ENCODE measurements at regions not wholly inside any gene's neighbourhood (a gene's known extent, or its start where the extent isn't known, plus 50 kb on each side); places are given as distances from the start of the nearest gene placed in this dataset.
"Not testable (repeated sequence)": the region's sequence is repeated elsewhere in the genome, so short reads cannot be mapped to it uniquely, and the experiment has no call there.

DNA sequence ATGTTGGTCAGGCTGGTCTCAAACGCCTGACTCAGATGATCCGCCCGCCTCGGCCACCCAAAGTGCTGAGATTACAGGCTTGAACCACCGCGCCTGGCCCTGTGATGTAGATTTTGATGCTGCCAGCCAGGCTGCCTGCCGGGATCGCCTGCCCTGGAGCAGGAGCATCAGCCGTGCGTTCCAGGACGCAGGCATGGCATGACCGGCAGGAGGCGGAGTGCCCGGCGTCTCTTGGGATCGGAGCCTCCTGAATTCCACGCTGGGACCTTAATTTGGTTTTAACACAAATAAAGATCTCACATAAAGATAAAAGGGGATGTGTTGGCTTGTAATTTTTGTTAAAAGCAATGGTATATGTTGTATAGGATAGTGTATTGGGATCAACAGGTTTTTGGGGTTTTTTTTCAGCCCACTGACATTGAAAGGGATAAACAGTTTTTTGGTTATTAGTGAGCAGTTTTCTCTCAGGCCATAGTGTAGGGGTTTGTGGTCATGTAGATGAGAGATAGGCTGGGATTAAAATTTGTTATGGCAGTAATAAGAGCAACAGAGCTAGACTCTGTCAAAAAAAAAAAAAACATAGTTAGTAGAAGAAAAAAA lies 1406.4 kb downstream of the UQCRFS1 start:
- DNase-seq (ENCODE audit: insufficient read length, low spot score) (no peak), FAIRE-seq (no peak)
- TF ChIP-seq SPI1 (IDR thresholded peaks at IDR 0.05; ENCODE audit: low read depth, low read length) (no peak), PAX5 (IDR thresholded peaks at IDR 0.05; ENCODE audit: insufficient read depth, low read length, severe bottlenecking) (no peak), TAF1 (IDR thresholded peaks at IDR 0.05; ENCODE audit: low read depth, low read length) (no peak), POLR2A (IDR thresholded peaks at IDR 0.05; ENCODE audit: low read depth, low read length) (no peak), POLR2AphosphoS5 (IDR thresholded peaks at IDR 0.05; ENCODE audit: low read depth, low read length) (no peak), POU2F2 (IDR thresholded peaks at IDR 0.05; ENCODE audit: low read depth, low read length) (no peak)

GRCh38 chr19:27805848-27806247 lies 1407.1 kb downstream of the UQCRFS1 start:
- DNase-seq (ENCODE audit: insufficient read length, low spot score) (no peak), FAIRE-seq (no peak)
- TF ChIP-seq POLR2A (IDR thresholded peaks at IDR 0.05; ENCODE audit: low read depth, low read length) (no peak), SPI1 (IDR thresholded peaks at IDR 0.05; ENCODE audit: low read depth, low read length) (no peak), POU2F2 (IDR thresholded peaks at IDR 0.05; ENCODE audit: low read depth, low read length) (no peak), POLR2AphosphoS5 (IDR thresholded peaks at IDR 0.05; ENCODE audit: low read depth, low read length) (no peak)

GRCh38 chr19:27802293-27802692 lies 1410.7 kb downstream of the UQCRFS1 start:
- DNase-seq (ENCODE audit: insufficient read length, low spot score); FAIRE-seq: not testable (repeated sequence)

GRCh38 chr19:27796540-27796939 lies 1416.4 kb downstream of the UQCRFS1 start:
- DNase-seq (ENCODE audit: insufficient read length, low spot score): no peak
- no peak for FAIRE-seq
- TF ChIP-seq TAF1 (IDR thresholded peaks at IDR 0.05; ENCODE audit: low read depth, low read length) (no peak), PAX5 (IDR thresholded peaks at IDR 0.05; ENCODE audit: insufficient read depth, low read length, severe bottlenecking) (no peak), POLR2A (IDR thresholded peaks at IDR 0.05; ENCODE audit: low read depth, low read length) (no peak), SPI1 (IDR thresholded peaks at IDR 0.05; ENCODE audit: low read depth, low read length) (no peak), POLR2AphosphoS5 (IDR thresholded peaks at IDR 0.05; ENCODE audit: low read depth, low read length) (no peak), POU2F2 (IDR thresholded peaks at IDR 0.05; ENCODE audit: low read depth, low read length) (no peak)

- FAIRE-seq: no peak
These were observed 1416.9 kb downstream of the UQCRFS1 start for GRCh38 chr19:27796073-27796472.

GRCh38 chr19:27795369-27795768 lies 1417.6 kb downstream of the UQCRFS1 start:
- no peak for FAIRE-seq
- TF ChIP-seq PAX5 (IDR thresholded peaks at IDR 0.05; ENCODE audit: insufficient read depth, low read length, severe bottlenecking) (no peak), TAF1 (IDR thresholded peaks at IDR 0.05; ENCODE audit: low read depth, low read length) (no peak), POU2F2 (IDR thresholded peaks at IDR 0.05; ENCODE audit: low read depth, low read length) (no peak), POLR2AphosphoS5 (IDR thresholded peaks at IDR 0.05; ENCODE audit: low read depth, low read length) (no peak), SPI1 (IDR thresholded peaks at IDR 0.05; ENCODE audit: low read depth, low read length) (no peak), POLR2A (IDR thresholded peaks at IDR 0.05; ENCODE audit: low read depth, low read length) (no peak)
- no peak for DNase-seq (ENCODE audit: insufficient read length, low spot score)

More at GRCh38 chr19:27796073-27796472, 1416.9 kb downstream of the UQCRFS1 start:
- TF ChIP-seq PAX5 (IDR thresholded peaks at IDR 0.05; ENCODE audit: insufficient read depth, low read length, severe bottlenecking): no peak
- TF ChIP-seq POLR2A (IDR thresholded peaks at IDR 0.05; ENCODE audit: low read depth, low read length): no peak
- no peak for DNase-seq (ENCODE audit: insufficient read length, low spot score)

GRCh38 chr19:27794494-27795042 lies 1418.4 kb downstream of the UQCRFS1 start:
- FAIRE-seq (no peak), DNase-seq (ENCODE audit: insufficient read length, low spot score) (peak; percentile 17)
- TF ChIP-seq POU2F2 (IDR thresholded peaks at IDR 0.05; ENCODE audit: low read depth, low read length): no peak
- TF ChIP-seq SPI1 (IDR thresholded peaks at IDR 0.05; ENCODE audit: low read depth, low read length): 0 out of 2 replicates have a peak, but pooled peaks have one; percentile 16
- no peak for TF ChIP-seq PAX5 (IDR thresholded peaks at IDR 0.05; ENCODE audit: insufficient read depth, low read length, severe bottlenecking)
- no peak for TF ChIP-seq POLR2AphosphoS5 (IDR thresholded peaks at IDR 0.05; ENCODE audit: low read depth, low read length)

DNA sequence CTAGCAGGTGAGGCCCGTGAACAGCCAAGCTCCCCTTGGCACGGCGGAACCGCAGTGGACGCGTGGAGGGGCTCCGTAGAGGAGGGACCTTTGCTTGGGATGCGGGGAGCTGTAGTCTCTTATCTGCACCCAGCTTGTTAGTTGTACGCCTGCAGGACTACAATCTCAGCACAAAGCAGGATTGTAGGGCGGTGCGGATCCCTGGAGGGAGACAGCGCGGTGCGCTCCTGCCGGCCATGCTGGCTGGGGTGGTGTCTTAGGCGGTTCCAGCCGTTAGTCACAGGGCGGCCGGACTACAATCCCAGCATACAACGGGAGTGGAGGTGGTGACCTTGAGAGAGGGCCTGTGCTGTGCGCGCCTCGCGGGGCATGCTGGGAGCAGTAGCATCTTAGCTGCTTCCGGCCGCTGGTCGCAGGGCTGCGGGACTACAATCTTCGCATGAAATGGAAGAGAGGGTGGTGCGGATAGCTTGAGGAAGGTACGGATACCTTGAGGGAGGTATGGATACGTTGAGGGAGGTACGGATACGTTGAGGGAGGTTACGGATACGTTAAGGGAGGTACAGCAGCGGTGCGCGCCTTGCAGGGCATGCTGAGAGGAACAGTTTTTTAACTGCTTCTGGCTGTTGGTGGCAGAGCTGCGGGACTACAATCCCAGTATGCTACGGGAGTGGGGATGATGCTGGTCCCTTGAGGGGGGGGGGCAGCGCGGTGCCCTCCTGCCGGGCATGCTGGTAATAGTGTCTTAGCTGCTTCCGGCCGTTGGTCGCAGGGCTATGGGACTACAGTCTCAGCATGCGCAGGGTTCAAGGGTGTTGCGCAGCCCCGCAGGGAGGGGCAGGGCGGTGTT lies 1419.1 kb downstream of the UQCRFS1 start:
- no peak for TF ChIP-seq POU2F2 (IDR thresholded peaks at IDR 0.05; ENCODE audit: low read depth, low read length)
- TF ChIP-seq SPI1 (IDR thresholded peaks at IDR 0.05; ENCODE audit: low read depth, low read length): no peak
- TF ChIP-seq POLR2A (IDR thresholded peaks at IDR 0.05; ENCODE audit: low read depth, low read length): peak; percentile 54; the same call in 1 of the 2 replicates
- peak; percentile 68 for TF ChIP-seq POLR2AphosphoS5 (IDR thresholded peaks at IDR 0.05; ENCODE audit: low read depth, low read length)
- TF ChIP-seq PAX5 (IDR thresholded peaks at IDR 0.05; ENCODE audit: insufficient read depth, low read length, severe bottlenecking): no peak
- peak; percentile 80 for TF ChIP-seq TAF1 (IDR thresholded peaks at IDR 0.05; ENCODE audit: low read depth, low read length)
- FAIRE-seq (peak; percentile 99), DNase-seq (ENCODE audit: insufficient read length, low spot score) (peak; percentile 74)

GRCh38 chr19:27793128-27793643 lies 1419.8 kb downstream of the UQCRFS1 start:
- FAIRE-seq (peak; percentile 51), DNase-seq (ENCODE audit: insufficient read length, low spot score) (peak; percentile 32)
- TF ChIP-seq SPI1 (IDR thresholded peaks at IDR 0.05; ENCODE audit: low read depth, low read length) (no peak), POU2F2 (IDR thresholded peaks at IDR 0.05; ENCODE audit: low read depth, low read length) (no peak), POLR2A (IDR thresholded peaks at IDR 0.05; ENCODE audit: low read depth, low read length) (no peak), TAF1 (IDR thresholded peaks at IDR 0.05; ENCODE audit: low read depth, low read length) (no peak; the same call in 1 of the 2 replicates), PAX5 (IDR thresholded peaks at IDR 0.05; ENCODE audit: insufficient read depth, low read length, severe bottlenecking) (no peak), POLR2AphosphoS5 (IDR thresholded peaks at IDR 0.05; ENCODE audit: low read depth, low read length) (no peak)

Data from GM12891 (cell line).